H1 (cell line): ENCODE measurements at regions not wholly inside any gene's neighbourhood (a gene's known extent, or its start where the extent isn't known, plus 50 kb on each side); places are given as distances from the start of the nearest gene placed in this dataset.
"Not testable (repeated sequence)": the region's sequence is repeated elsewhere in the genome, so short reads cannot be mapped to it uniquely, and the experiment has no call there.

Experiments
- ATF2 ChIP-seq: IDR thresholded peaks from 2 replicates; pipeline ENCODE4 v1.6.1; 2012; ENCODE audit warnings: low read length, inconsistent platforms
- CEBPB ChIP-seq: IDR thresholded peaks from 2 replicates; pipeline ENCODE4 v1.6.1; 2012; ENCODE audit warnings: low read depth, low read length
- EP300 ChIP-seq, 2 experiments: IDR thresholded peaks; 1 replicate in 1 of 2; 2 replicates in 1 of 2; pipeline ENCODE4 v1.6.1; 2011 to 2012; ENCODE audit warnings: low read depth in 2 of 2, low read length in 2 of 2, mild to moderate bottlenecking in 2 of 2, borderline replicate concordance in 1 of 2, inconsistent platforms in 1 of 2, moderate library complexity in 1 of 2
- POLR2AphosphoS5 ChIP-seq: IDR thresholded peaks from 2 replicates; pipeline ENCODE4 v1.6.1; 2011; ENCODE audit warnings: low read depth, low read length
- RBBP5 ChIP-seq: IDR thresholded peaks from 2 replicates; pipeline ENCODE4 v1.7.1; 2012; ENCODE audit warnings: low read depth, mild to moderate bottlenecking, inconsistent platforms, low read length, moderate library complexity, borderline replicate concordance
- SIX5 ChIP-seq: IDR thresholded peaks from 2 replicates; pipeline ENCODE4 v1.6.1; 2011; ENCODE audit warnings: mild to moderate bottlenecking, low read depth, low read length
- TF ChIP-seq, protein P1 (sequence below), 3 experiments: IDR thresholded peaks; 1 replicate in 2 of 3; 2 replicates in 1 of 3; pipeline versions ENCODE4 v1.5.1 to v1.6.1; 2011; ENCODE audit warnings: low read length in 3 of 3, mild to moderate bottlenecking in 3 of 3, inconsistent platforms in 2 of 3, low read depth in 1 of 3, moderate library complexity in 1 of 3; ENCODE audit not compliant: insufficient read depth in 1 of 3; ENCODE audit errors: control extremely low read depth in 1 of 3

- TF ChIP-seq, protein P1, sequence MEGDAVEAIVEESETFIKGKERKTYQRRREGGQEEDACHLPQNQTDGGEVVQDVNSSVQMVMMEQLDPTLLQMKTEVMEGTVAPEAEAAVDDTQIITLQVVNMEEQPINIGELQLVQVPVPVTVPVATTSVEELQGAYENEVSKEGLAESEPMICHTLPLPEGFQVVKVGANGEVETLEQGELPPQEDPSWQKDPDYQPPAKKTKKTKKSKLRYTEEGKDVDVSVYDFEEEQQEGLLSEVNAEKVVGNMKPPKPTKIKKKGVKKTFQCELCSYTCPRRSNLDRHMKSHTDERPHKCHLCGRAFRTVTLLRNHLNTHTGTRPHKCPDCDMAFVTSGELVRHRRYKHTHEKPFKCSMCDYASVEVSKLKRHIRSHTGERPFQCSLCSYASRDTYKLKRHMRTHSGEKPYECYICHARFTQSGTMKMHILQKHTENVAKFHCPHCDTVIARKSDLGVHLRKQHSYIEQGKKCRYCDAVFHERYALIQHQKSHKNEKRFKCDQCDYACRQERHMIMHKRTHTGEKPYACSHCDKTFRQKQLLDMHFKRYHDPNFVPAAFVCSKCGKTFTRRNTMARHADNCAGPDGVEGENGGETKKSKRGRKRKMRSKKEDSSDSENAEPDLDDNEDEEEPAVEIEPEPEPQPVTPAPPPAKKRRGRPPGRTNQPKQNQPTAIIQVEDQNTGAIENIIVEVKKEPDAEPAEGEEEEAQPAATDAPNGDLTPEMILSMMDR (IDR thresholded peaks at IDR 0.05; ENCODE audit: control extremely low read depth in 1 of 3, insufficient read depth in 1 of 3, low read depth in 1 of 3, low read length in 3 of 3), result not testable (repeated sequence)
- not testable (repeated sequence) for TF ChIP-seq POLR2AphosphoS5; SIX5; ATF2; EP300 (IDR thresholded peaks at IDR 0.05; ENCODE audit: borderline replicate concordance in 1 of 2, low read depth in 2 of 2, low read length in 2 of 2); RBBP5; CEBPB
Measured at GRCh38 chr9:85861882-85862281, 79.1 kb upstream of the NAA35 start.
